ENCODE measurements at regions not wholly inside any gene's neighbourhood (a gene's known extent, or its start where the extent isn't known, plus 50 kb on each side); places are given as distances from the start of the nearest gene placed in this dataset.

- Histone ChIP-seq H3K27me3 (replicated peaks in 1 of 7) (peaks cover 0 to 38% (median 0%) of the 10 kb centered on the region in 7 donors), H3K4me1 (no peaks in the 10 kb centered on the region), H3K27ac (no peak overlapping the region), H3K4me3 (no peak overlapping the region), H3K9me3 (no peaks in the 10 kb centered on the region), H3K36me3 (no peaks in the 10 kb centered on the region)
- intact Hi-C loops (cut with DNase I; ENCODE audit: low total_unique reads), result no loop called here
- TF ChIP-seq POLR2A (IDR thresholded peaks at IDR 0.05), result no peak
- TF ChIP-seq CTCF (IDR thresholded peaks at IDR 0.05 in 8 of 11, conservative IDR thresholded peaks at IDR 0.05 in 3 of 11), result no peak
- TF ChIP-seq POLR2AphosphoS5 (IDR thresholded peaks at IDR 0.05), result no peak
- no peak for DNase-seq
- WGBS, 5 donors, result 72 to 82% (median 82%) methylated on average over 2 of the region's 2 CpGs
These were observed 109.6 kb upstream of the CXCL14 start for GRCh38 chr5:135688385-135688784.

- H3K27me3 ChIP-seq (replicated peaks in 1 of 7), result peaks cover 0 to 7% (median 0%) of the 10 kb centered on the region in 7 donors
- H3K36me3 ChIP-seq, result no peaks in the 10 kb centered on the region
- TF ChIP-seq CTCF (IDR thresholded peaks at IDR 0.05 in 8 of 11, conservative IDR thresholded peaks at IDR 0.05 in 3 of 11) (no peak), POLR2AphosphoS5 (IDR thresholded peaks at IDR 0.05) (no peak), POLR2A (IDR thresholded peaks at IDR 0.05) (no peak)
- DNase-seq, result no peak
- no peaks in the 10 kb centered on the region for H3K4me1 ChIP-seq
- no peak overlapping the region for H3K27ac ChIP-seq
- peaks cover 0 to 41% (median 37%) of the 10 kb centered on the region in 8 donors for H3K9me3 ChIP-seq
- intact Hi-C loops (cut with DNase I; ENCODE audit: low total_unique reads), result no loop called here
- H3K4me3 ChIP-seq, result no peak overlapping the region
These were observed 104.4 kb upstream of the CXCL14 start for GRCh38 chr5:135683189-135683588.

GRCh38 chr5:135680713-135681112 lies 101.9 kb upstream of the CXCL14 start:
- H3K9me3 ChIP-seq, result peaks cover 0 to 65% (median 53%) of the 10 kb centered on the region in 8 donors
- no peak overlapping the region for H3K4me3 ChIP-seq
- H3K4me1 ChIP-seq, result no peaks in the 10 kb centered on the region
- no peak for DNase-seq
- WGBS, 5 donors, result 80 to 92% (median 85%) methylated on average over 5 of the region's 5 CpGs
- H3K27me3 ChIP-seq (replicated peaks in 1 of 7), result no peaks in the 10 kb centered on the region
- no peak overlapping the region for H3K27ac ChIP-seq
- H3K36me3 ChIP-seq, result no peaks in the 10 kb centered on the region
- TF ChIP-seq POLR2A (IDR thresholded peaks at IDR 0.05), result no peak
- no peak for TF ChIP-seq POLR2AphosphoS5 (IDR thresholded peaks at IDR 0.05)
- TF ChIP-seq CTCF (IDR thresholded peaks at IDR 0.05 in 8 of 11, conservative IDR thresholded peaks at IDR 0.05 in 3 of 11), result no peak
- intact Hi-C loops (cut with DNase I; ENCODE audit: low total_unique reads), result no loop called here

- no peak overlapping the region for H3K27ac ChIP-seq
- intact Hi-C loops (cut with DNase I; ENCODE audit: low total_unique reads), result no loop called here
- H3K36me3 ChIP-seq, result no peaks in the 10 kb centered on the region
- no peak overlapping the region for H3K4me3 ChIP-seq
- H3K9me3 ChIP-seq, result peaks cover 0 to 73% (median 59%) of the 10 kb centered on the region in 8 donors
- WGBS, 5 donors, result 66 to 89% (median 81%) methylated on average over 2 of the region's 2 CpGs
- DNase-seq, result no peak
- no peaks in the 10 kb centered on the region for H3K27me3 ChIP-seq (replicated peaks in 1 of 7)
- no peaks in the 10 kb centered on the region for H3K4me1 ChIP-seq
- no peak for TF ChIP-seq POLR2A (IDR thresholded peaks at IDR 0.05)
- no peak for TF ChIP-seq CTCF (IDR thresholded peaks at IDR 0.05 in 8 of 11, conservative IDR thresholded peaks at IDR 0.05 in 3 of 11)
- TF ChIP-seq POLR2AphosphoS5 (IDR thresholded peaks at IDR 0.05), result no peak
These were observed 100.0 kb upstream of the CXCL14 start for GRCh38 chr5:135678640-135679268.
